Activated B cell treated with CpG ODN at 0.5 μM for 24 hours (primary cell): ENCODE measurements at regions not wholly inside any gene's neighbourhood (a gene's known extent, or its start where the extent isn't known, plus 50 kb on each side); places are given as distances from the start of the nearest gene placed in this dataset.

Source experiments
- ATAC-seq: fragments of 200-7000 bp; cut with Tn5 transposase; one replicate; pipeline ENCODE4 v1.10.0; 2021; ENCODE audit warnings: low read depth, mild to moderate bottlenecking, moderate library complexity
- CTCF ChIA-PET: fragments of 350-600 bp; sonication (Branson Sonifier 250); formaldehyde crosslinking; loops from one replicate; lab custom pipeline; 2021; ENCODE audit warnings: antibody characterized with exemption; lab: Charles Lee
- POLR2A ChIA-PET: fragments of 350-600 bp; sonication (Branson Sonifier 250); formaldehyde crosslinking; loops from one replicate; lab custom pipeline; 2021; ENCODE audit warnings: antibody characterized with exemption; lab: Charles Lee
- DNase-seq: peaks from one replicate; pipeline ENCODE4 v3.0.0; 2022
- H3K27ac Mint-ChIP-seq: one replicate; pipeline ENCODE4 v1.8.0; 2020; ENCODE audit warnings: mixed read lengths
- H3K27me3 Mint-ChIP-seq: one replicate; pipeline ENCODE4 v1.8.0; 2021; ENCODE audit warnings: mixed read lengths
- H3K36me3 Mint-ChIP-seq: one replicate; pipeline ENCODE4 v1.8.0; 2021; ENCODE audit warnings: low read depth, mixed read lengths
- H3K4me1 Mint-ChIP-seq: one replicate; pipeline ENCODE4 v1.8.0; 2021; ENCODE audit warnings: mixed read lengths
- H3K4me3 Mint-ChIP-seq: one replicate; pipeline ENCODE4 v1.8.0; 2020; ENCODE audit warnings: mild to moderate bottlenecking, mixed read lengths
- H3K9me3 Mint-ChIP-seq: one replicate; pipeline ENCODE4 v1.8.0; 2020; ENCODE audit warnings: mixed read lengths
- CTCF ChIP-seq: fragments of 200-600 bp; IDR thresholded peaks from one replicate; pipeline ENCODE4 v1.8.0; 2022; ENCODE audit warnings: antibody characterized with exemption, mild to moderate bottlenecking
- intact Hi-C: fragments of 100-400 bp; cut with micrococcal nuclease; formaldehyde crosslinking; loops from one replicate; pipeline ENCODE4 v1.15.1; 2024

GRCh38 chr2:14988600-14988999, 356.1 kb downstream of the LRATD1 start:
- DNase-seq, result no peak
- POLR2A ChIA-PET, result no interaction called here
- H3K4me3 Mint-ChIP-seq, result no peak overlapping the region
- TF ChIP-seq CTCF, result no peak
- H3K4me1 Mint-ChIP-seq, result no peaks in the 10 kb centered on the region
- CTCF ChIA-PET, result no interaction called here
- no peaks in the 10 kb centered on the region for H3K36me3 Mint-ChIP-seq
- no peaks in the 10 kb centered on the region for H3K9me3 Mint-ChIP-seq
- H3K27ac Mint-ChIP-seq, result no peak overlapping the region
- no peaks in the 10 kb centered on the region for H3K27me3 Mint-ChIP-seq
- intact Hi-C loops, result no loop called here
- no peak for ATAC-seq

- CTCF ChIA-PET, result no interaction called here
- H3K36me3 Mint-ChIP-seq, result no peaks in the 10 kb centered on the region
These were observed 359.2 kb downstream of the LRATD1 start for GRCh38 chr2:14991723-14992122.

GRCh38 chr2:14994721-14995120, 362.2 kb downstream of the LRATD1 start:
- CTCF ChIA-PET, result no interaction called here
- ATAC-seq (no peak), DNase-seq (no peak)
- Mint-ChIP-seq H3K27ac (no peak overlapping the region), H3K27me3 (no peaks in the 10 kb centered on the region), H3K36me3 (no peaks in the 10 kb centered on the region), H3K9me3 (no peaks in the 10 kb centered on the region), H3K4me3 (no peak overlapping the region), H3K4me1 (no peaks in the 10 kb centered on the region)
- no peak for TF ChIP-seq CTCF
- intact Hi-C loops, result no loop called here
- POLR2A ChIA-PET, result no interaction called here

More at GRCh38 chr2:14991723-14992122, 359.2 kb downstream of the LRATD1 start:
- intact Hi-C loops, result no loop called here
- POLR2A ChIA-PET, result no interaction called here
- Mint-ChIP-seq H3K27ac (no peak overlapping the region), H3K9me3 (no peaks in the 10 kb centered on the region), H3K4me1 (no peaks in the 10 kb centered on the region), H3K4me3 (no peak overlapping the region), H3K27me3 (no peaks in the 10 kb centered on the region)
- ATAC-seq (no peak), DNase-seq (no peak)
- no peak for TF ChIP-seq CTCF

- no peaks in the 10 kb centered on the region for H3K9me3 Mint-ChIP-seq
- CTCF ChIA-PET, result no interaction called here
- H3K27ac Mint-ChIP-seq, result no peak overlapping the region
- no peak overlapping the region for H3K4me3 Mint-ChIP-seq
- no peaks in the 10 kb centered on the region for H3K27me3 Mint-ChIP-seq
- intact Hi-C loops, result no loop called here
- POLR2A ChIA-PET, result no interaction called here
- H3K4me1 Mint-ChIP-seq, result no peaks in the 10 kb centered on the region
- no peaks in the 10 kb centered on the region for H3K36me3 Mint-ChIP-seq
- DNase-seq, result no peak
- ATAC-seq, result no peak
- TF ChIP-seq CTCF, result no peak
These were observed 364.0 kb downstream of the LRATD1 start for GRCh38 chr2:14996351-14997014.

GRCh38 chr2:14998546-14998945, 366.0 kb downstream of the LRATD1 start:
- no peaks in the 10 kb centered on the region for H3K4me1 Mint-ChIP-seq
- no peak for ATAC-seq
- intact Hi-C loops, result no loop called here
- no peak for DNase-seq
- ChIA-PET POLR2A (no interaction called here), CTCF (no interaction called here)
- no peaks in the 10 kb centered on the region for H3K36me3 Mint-ChIP-seq
- H3K27me3 Mint-ChIP-seq, result no peaks in the 10 kb centered on the region
- H3K9me3 Mint-ChIP-seq, result no peaks in the 10 kb centered on the region
- H3K4me3 Mint-ChIP-seq, result no peak overlapping the region
- H3K27ac Mint-ChIP-seq, result no peak overlapping the region
- no peak for TF ChIP-seq CTCF
